ENCODE measurements at regions not wholly inside any gene's neighbourhood (a gene's known extent, or its start where the extent isn't known, plus 50 kb on each side); places are given as distances from the start of the nearest gene placed in this dataset.
A peak's percentile ranks its signal among the peaks of the same experiment; 100 is the strongest.
"Not testable (repeated sequence)": the region's sequence is repeated elsewhere in the genome, so short reads cannot be mapped to it uniquely, and the experiment has no call there.

DNA sequence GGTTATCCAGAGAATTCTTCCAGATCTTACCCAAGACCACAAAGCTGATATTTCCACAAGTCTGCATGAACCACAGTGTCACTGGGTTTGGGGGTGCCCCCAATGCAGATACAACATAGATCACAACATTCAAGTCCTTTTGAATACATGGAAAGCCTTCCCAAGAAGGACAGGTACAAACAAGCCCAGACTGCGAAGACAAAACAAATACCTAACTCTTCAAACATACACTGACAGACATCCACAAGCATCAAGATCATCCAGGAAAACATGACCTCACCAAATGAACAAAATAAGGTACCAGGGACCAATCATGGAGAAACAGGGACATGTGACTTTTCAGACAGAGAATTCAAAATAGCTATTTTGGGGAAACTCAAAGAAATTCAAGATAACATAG is 93.1 kb downstream of the MDH1 start:
- intact Hi-C loops (cut with DNase I), result no loop called here
- no peak for DNase-seq (ENCODE audit: low spot score)

GRCh38 chr2:63692002-63692606 is 103.3 kb downstream of the MDH1 start:
- intact Hi-C loops (cut with DNase I), result loop anchor here (5.0 to 10.0 kb wide), 2 partner anchors 153 to 170 kb away; partner anchors contain the start of gene UGP2 (in 1 of the 2)
- DNase-seq (ENCODE audit: low spot score), result no peak

- intact Hi-C loops (cut with DNase I), result loop anchor here in 1 of 2 donors (10.0 kb wide), 1 partner anchor 149 kb away; the partner anchor contains the start of gene UGP2
- DNase-seq (ENCODE audit: low spot score), result no peak
Observed at GRCh38 chr2:63695583-63695982, 106.8 kb downstream of the MDH1 start.

GRCh38 chr2:63696496-63696895 is 107.7 kb downstream of the MDH1 start:
- intact Hi-C loops (cut with DNase I), result loop anchor here in 1 of 2 donors (10.0 kb wide), 1 partner anchor 148 kb away; the partner anchor contains the start of gene UGP2
- no peak for DNase-seq (ENCODE audit: low spot score)

DNA sequence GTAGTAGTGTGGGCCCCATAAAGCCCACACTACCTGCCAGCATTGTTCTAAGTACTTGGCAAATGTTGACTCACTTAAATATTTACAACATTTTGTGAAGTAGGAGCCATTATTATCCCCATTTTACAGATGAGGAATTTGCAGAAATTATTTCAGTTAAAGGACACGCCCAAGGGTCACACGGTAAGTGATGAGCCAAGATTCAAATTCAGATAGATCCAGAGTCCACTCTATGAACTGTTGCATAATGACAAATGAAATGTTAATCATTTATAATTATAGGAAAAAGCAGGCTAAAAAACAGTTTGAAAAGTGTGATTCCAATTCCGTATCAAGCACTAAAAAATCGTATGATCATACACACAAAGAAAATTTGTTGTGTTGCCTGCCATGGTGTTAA is 108.4 kb downstream of the MDH1 start:
- intact Hi-C loops (cut with DNase I), result loop anchor here in 1 of 2 donors (10.0 kb wide), 1 partner anchor 148 kb away; the partner anchor contains the start of gene UGP2
- DNase-seq (ENCODE audit: low spot score), result no peak

DNA sequence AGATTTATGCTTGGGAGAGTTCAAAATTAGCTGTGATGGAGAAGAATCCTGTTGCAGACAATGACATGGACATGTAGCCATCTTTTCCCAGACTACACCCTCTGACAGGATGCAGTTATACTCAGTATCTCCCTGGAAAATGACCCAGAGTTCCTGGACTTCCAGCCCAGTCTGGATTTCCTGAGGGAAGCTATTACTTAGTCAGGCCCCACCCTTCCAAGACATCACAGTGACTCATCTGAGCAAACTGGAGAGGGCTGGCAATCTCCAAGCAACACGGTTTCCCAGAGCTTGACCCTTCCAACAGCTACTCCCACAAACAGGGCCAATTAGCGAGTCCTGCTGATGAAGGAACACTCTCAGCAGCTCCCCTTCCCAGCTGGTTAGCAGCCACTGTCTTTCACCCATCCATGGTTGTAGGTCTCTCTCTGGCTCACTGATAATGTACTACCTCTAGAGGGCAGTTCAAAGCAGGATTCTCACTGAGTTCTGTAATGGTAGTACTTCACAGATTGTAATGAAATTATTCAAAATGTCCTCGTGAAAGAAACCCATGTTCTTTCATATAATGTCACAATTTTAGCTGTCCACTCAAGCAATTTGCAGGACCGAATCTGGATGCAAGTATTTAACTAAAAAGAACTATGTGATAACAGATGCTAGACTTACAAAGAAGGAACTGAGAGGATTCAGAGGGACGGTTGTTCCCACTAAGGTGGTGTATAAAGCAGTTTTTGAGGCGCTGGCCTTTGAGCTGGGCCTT is 110.2 kb downstream of the MDH1 start:
- DNase-seq (ENCODE audit: low spot score), result peak; percentile 91
- intact Hi-C loops (cut with DNase I), result loop anchor here in 1 of 2 donors (10.0 kb wide), 1 partner anchor 146 kb away; the partner anchor contains the start of gene UGP2

DNA sequence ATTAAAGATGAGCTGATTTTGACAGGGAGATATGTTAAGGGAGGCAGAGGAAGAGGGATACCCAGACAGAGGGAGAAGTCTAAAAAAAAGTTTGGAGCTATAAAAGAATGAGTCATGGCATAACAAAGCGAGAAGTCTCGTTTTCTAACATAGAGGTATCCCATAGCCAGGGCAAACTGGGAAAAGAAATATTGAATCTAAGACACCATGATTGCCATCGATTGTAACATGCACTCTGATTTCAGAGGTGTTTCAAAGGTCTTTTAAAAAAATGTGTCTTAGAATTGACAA is 110.7 kb downstream of the MDH1 start:
- intact Hi-C loops (cut with DNase I), result loop anchor here in 1 of 2 donors (10.0 kb wide), 1 partner anchor 145 kb away; the partner anchor contains the start of gene UGP2
- no peak for DNase-seq (ENCODE audit: low spot score)

DNA sequence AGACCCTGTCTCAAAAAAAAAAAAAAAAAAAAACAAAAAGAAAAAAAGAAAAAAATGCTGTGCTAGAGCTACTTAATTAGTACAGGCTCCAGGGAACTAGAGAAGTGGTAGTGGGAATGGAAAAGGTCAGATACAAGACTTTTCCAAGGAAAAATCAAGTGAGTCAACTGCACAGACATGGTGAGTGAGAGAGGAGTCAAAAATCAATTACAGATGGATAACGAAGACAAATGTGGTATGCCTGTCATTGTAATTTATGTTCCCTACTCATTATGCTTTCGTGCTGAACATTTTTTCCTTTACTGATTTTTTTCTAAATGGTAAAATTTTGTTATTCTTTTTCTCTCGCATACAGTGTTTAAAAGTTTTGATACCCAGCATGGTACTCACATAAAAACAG is 111.5 kb downstream of the MDH1 start:
- no peak for DNase-seq (ENCODE audit: low spot score)
- intact Hi-C loops (cut with DNase I), result no loop called here

DNA sequence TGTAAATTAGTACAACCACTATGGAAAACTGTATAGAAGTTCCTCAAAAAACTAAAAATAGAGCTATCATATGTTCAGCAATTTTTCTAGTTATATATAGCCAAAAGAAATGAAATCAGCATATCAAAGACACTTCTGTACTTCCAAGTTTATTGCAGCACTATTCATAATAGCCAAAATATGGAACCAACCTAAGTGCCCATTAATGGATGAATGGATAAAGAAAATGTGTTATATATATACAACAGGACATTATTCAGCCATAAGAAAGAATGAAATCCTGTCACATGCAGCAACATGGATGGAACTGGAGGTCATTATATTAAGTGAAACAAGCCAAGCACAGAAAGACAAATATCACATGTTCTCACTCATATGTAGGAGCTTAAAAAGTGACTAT is 112.6 kb downstream of the MDH1 start:
- DNase-seq (ENCODE audit: low spot score), result no peak
- intact Hi-C loops (cut with DNase I), result no loop called here

DNA sequence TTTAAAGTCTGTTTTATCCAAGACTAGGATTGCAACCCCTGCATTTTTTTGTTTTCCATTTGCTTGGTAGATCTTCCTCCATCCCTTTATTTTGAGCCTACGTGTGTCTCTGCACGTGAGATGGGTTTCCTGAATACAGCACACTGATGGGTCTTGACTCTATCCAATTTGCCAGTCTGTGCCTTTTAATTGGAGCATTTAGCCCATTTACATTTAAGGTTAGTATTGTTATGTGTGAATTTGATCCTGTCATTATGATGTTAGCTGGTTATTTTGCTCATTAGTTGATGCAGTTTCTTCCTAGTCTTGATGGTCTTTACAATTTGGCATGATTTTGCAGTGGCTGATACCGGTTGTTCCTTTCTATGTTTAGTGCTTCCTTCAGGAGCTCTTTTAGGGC is 117.3 kb downstream of the MDH1 start:
- DNase-seq (ENCODE audit: low spot score); intact Hi-C loops (cut with DNase I): not testable (repeated sequence)

- no peak for DNase-seq (ENCODE audit: low spot score)
- intact Hi-C loops (cut with DNase I), result no loop called here
Observed at GRCh38 chr2:63710732-63711131, 122.0 kb downstream of the MDH1 start.

DNA sequence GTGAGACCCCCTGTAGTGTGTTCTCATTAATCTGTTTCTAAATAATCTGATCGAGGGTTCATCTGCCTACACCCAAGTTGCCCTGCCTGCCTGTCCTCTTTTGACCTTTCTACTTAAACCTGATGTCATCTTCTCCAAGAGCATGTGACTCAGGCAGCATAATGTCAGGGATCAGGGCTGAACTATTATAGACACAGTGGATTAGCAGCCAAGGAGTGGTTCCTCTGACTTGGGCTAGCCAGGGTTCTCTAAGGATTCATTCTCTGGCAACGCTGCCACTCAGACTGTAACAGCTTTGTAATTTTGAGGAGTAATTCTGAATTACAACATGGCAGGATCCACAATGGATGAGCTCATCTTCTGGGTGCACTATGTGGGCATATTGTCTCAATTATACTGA is 124.0 kb downstream of the MDH1 start:
- no peak for DNase-seq (ENCODE audit: low spot score)
- intact Hi-C loops (cut with DNase I), result no loop called here

GRCh38 chr2:63716146-63716545 is 125.5 kb upstream of the UGP2 start:
- intact Hi-C loops (cut with DNase I), result no loop called here
- DNase-seq (ENCODE audit: low spot score), result no peak

DNA sequence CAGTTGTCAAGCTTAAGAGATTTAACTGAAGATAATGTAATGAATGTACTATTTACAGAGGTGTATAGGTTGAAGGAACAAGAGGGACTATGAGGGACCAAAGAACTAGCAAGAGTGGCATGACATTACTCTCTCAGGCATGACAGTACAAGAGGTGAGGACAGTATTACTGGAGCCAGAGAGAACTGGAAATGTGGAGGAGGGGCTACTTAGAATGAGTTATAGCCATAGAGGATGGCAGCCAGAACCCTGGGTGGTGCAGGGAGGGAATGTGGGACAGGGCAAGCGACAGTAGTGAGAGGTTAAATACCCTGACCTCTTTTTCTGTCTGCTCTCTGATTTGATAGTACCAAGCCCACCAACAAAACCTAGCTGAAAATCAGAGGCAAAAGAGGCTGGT is 122.6 kb upstream of the UGP2 start:
- intact Hi-C loops (cut with DNase I), result no loop called here
- no peak for DNase-seq (ENCODE audit: low spot score)

DNA sequence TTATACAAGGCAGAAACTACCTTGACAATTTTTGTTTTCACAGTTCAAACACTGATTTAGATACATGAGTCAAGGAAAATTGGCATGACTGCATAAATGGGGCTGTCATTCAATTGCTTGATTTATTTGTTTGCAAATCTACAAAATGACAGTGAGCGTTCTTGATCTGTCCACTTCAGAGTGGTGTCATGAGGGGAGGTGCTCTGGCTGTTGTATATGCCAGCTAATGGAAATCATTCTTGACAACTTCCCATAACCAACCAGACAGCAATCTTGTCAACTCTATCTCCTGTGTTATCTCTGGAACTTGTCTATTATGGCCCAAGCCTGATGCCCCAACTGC is 120.6 kb upstream of the UGP2 start:
- intact Hi-C loops (cut with DNase I), result loop anchor here in 1 of 2 donors (10.0 kb wide), 1 partner anchor 484 kb away; no protein-coding TSS in a partner anchor
- no peak for DNase-seq (ENCODE audit: low spot score)

- intact Hi-C loops (cut with DNase I), result loop anchor here in 1 of 2 donors (10.0 kb wide), 1 partner anchor 483 kb away; no protein-coding TSS in a partner anchor
Observed at GRCh38 chr2:63722284-63722683, 119.4 kb upstream of the UGP2 start.

GRCh38 chr2:63723709-63724108 is 118.0 kb upstream of the UGP2 start:
- DNase-seq (ENCODE audit: low spot score), result no peak
- intact Hi-C loops (cut with DNase I), result loop anchor here in 1 of 2 donors (10.0 kb wide), 1 partner anchor 481 kb away; no protein-coding TSS in a partner anchor

More at GRCh38 chr2:63722284-63722683, 119.4 kb upstream of the UGP2 start:
- not testable (repeated sequence) for DNase-seq (ENCODE audit: low spot score)

- intact Hi-C loops (cut with DNase I), result loop anchor here in 1 of 2 donors (10.0 kb wide), 1 partner anchor 480 kb away; no protein-coding TSS in a partner anchor
- not testable (repeated sequence) for DNase-seq (ENCODE audit: low spot score)
Observed at GRCh38 chr2:63725212-63725611, 116.5 kb upstream of the UGP2 start.

DNA sequence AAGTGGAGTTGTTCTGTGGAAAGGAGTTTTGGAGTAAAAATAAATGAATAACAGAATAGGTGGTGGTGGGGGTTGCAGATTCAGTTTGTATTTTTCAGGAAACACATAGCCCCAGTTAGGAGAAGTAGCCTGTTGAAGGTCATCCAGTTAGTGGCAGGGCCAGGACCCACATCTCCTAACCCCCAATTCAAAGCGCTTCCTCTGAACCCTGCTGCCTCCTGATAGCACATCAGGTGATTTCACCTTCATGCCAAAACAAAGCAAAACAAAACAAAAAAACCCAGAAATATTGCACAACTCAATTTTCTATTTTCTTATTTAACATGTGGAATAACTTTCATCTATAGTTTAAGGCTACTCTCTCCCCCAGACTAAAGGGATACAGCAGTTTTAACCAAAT is 112.3 kb upstream of the UGP2 start:
- no peak for DNase-seq (ENCODE audit: low spot score)
- intact Hi-C loops (cut with DNase I), result loop anchor here in 1 of 2 donors (10.0 kb wide), 1 partner anchor 475 kb away; no protein-coding TSS in a partner anchor

DNA sequence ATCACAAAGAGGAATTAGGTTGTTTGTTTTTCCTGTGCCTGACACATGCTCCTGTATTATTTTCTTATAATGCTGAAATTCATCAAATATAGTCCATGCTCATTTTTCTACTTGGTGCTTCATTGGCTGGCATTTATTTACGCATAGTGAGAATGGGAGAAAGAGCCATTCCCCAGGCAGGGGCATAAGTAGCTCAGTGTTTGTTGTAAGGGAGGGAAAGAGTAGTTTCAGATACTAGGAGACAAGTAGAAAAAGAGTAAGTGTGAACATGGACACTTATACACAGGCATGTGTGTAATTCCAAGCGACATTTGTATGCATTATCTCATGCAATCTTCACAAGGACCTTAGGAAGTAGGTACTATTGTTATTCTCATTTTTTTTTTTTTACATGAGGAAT is 111.9 kb upstream of the UGP2 start:
- intact Hi-C loops (cut with DNase I), result loop anchor here in 1 of 2 donors (10.0 kb wide), 1 partner anchor 475 kb away; no protein-coding TSS in a partner anchor
- no peak for DNase-seq (ENCODE audit: low spot score)
